HepG2 (cell line): ENCODE measurements at regions not wholly inside any gene's neighbourhood (a gene's known extent, or its start where the extent isn't known, plus 50 kb on each side); places are given as distances from the start of the nearest gene placed in this dataset.

Source experiments
- CTCF ChIP-seq: sonication (generic); formaldehyde crosslinking; IDR thresholded peaks from 2 replicates; pipeline ENCODE4 v1.5.0; 2020; ENCODE audit warnings: mild to moderate bottlenecking, missing genetic modification reagents, moderate library complexity
- KDM1A ChIP-seq: IDR thresholded peaks from 2 replicates; pipeline ENCODE4 v1.6.1; 2016; ENCODE audit warnings: missing compliant biosample characterization
- ZNF251 ChIP-seq: sonication (generic); formaldehyde crosslinking; IDR thresholded peaks from 2 replicates; pipeline ENCODE4 v1.9.0; 2021; ENCODE audit warnings: mild to moderate bottlenecking, missing genetic modification reagents
- ZNF3 ChIP-seq: IDR thresholded peaks from 2 replicates; pipeline ENCODE4 v1.7.0; 2017; ENCODE audit warnings: inconsistent platforms
- ZNF883 ChIP-seq: sonication (generic); formaldehyde crosslinking; IDR thresholded peaks from 2 replicates; pipeline ENCODE4 v1.5.1; 2020; ENCODE audit warnings: mild to moderate bottlenecking, missing genetic modification reagents; ENCODE audit errors: not compliant biosample characterization

- no peak for TF ChIP-seq KDM1A (CRISPR knock-in tag)
- no peak for TF ChIP-seq ZNF883 (CRISPR knock-in tag)
- TF ChIP-seq ZNF3 (CRISPR knock-in tag), result no peak
- no peak for TF ChIP-seq CTCF (CRISPR knock-in tag)
- TF ChIP-seq ZNF251, result no peak
Observed at GRCh38 chr2:140117386-140117785, 1337.2 kb upstream of the NXPH2 start.
